Heart right ventricle (tissue), 16 donors: ENCODE measurements at regions not wholly inside any gene's neighbourhood (a gene's known extent, or its start where the extent isn't known, plus 50 kb on each side); places are given as distances from the start of the nearest gene placed in this dataset.

Experiments used
- ATAC-seq, 8 donors: fragments of 200-7000 bp; cut with Tn5 transposase; one replicate each; pipeline ENCODE4 v1.9.1; 2020; ENCODE audit warnings: mild to moderate bottlenecking in 8 of 8, moderate library complexity in 8 of 8, moderate number of reproducible peaks in 1 of 8
- DNase-seq, 2 donors: peaks; one replicate each; pipeline ENCODE4 v3.0.0-alpha.2; 2020
- H3K27ac ChIP-seq, 10 donors: fragments of 200-600 bp; sonication (generic) in 2 of 10; one replicate each; pipeline versions ENCODE4 v1.5.0 to v1.8.0; 2020 to 2022; ENCODE audit warnings: mild to moderate bottlenecking in 3 of 10
- H3K27me3 ChIP-seq, 7 donors: fragments of 200-600 bp; one replicate each; pipeline ENCODE4 v1.8.0; 2021 to 2022; ENCODE audit warnings: mild to moderate bottlenecking in 2 of 7
- H3K36me3 ChIP-seq, 9 donors: fragments of 200-600 bp; sonication (generic) in 1 of 9; one replicate each; pipeline versions ENCODE4 v1.5.0 to v1.8.0; 2020 to 2022; ENCODE audit warnings: mild to moderate bottlenecking in 2 of 9
- H3K4me1 ChIP-seq, 9 donors: fragments of 200-600 bp; sonication (generic) in 1 of 9; one replicate each; pipeline versions ENCODE4 v1.5.0 to v1.8.0; 2020 to 2022; ENCODE audit warnings: mild to moderate bottlenecking in 4 of 9
- H3K4me3 ChIP-seq, 10 donors: fragments of 200-600 bp; sonication (generic) in 2 of 10; one replicate each; pipeline versions ENCODE4 v1.5.0 to v1.8.0; 2020 to 2022; ENCODE audit warnings: mild to moderate bottlenecking in 7 of 10, moderate library complexity in 2 of 10
- H3K9me3 ChIP-seq, 11 donors: fragments of 200-600 bp in 10 of 11; sonication (generic) in 2 of 11; one replicate each; pipeline versions ENCODE4 v1.5.0 to v1.8.0; 2013 to 2022; ENCODE audit warnings: mild to moderate bottlenecking in 2 of 11, control low read depth in 1 of 11, moderate library complexity in 1 of 11
- WGBS, 2 donors: extraction: QIAGEN DNeasy Blood & Tissue Kit; methylation state at CpG; one replicate each; pipeline ENCODE4 v1.1.7; 2013; ENCODE audit warnings: inconsistent platforms in 1 of 2; 5-methylcytosine and 5-hydroxymethylcytosine counted together
- intact Hi-C, 10 donors: fragments of 100-400 bp; cut with DNase I; formaldehyde crosslinking; loops; one replicate each; pipeline versions ENCODE4 v1.11.1 to v1.14.2; 2022
- TF ChIP-seq, protein P1 (sequence below), 9 donors: fragments of 200-600 bp; sonication (generic) in 2 of 9; IDR thresholded peaks; one replicate each; pipeline versions ENCODE4 v1.5.0 to v1.8.0; 2021 to 2022; ENCODE audit warnings: antibody characterized with exemption in 9 of 9, mild to moderate bottlenecking in 5 of 9, moderate library complexity in 1 of 9
- donor health status: Arrhythmogenic right ventricular cardiomyopathy.
- donor health status: ischemic (EF 13 %, LVEDD 7.1; RV severe dilation, severe dysfunction).
- donor health status: healthy with polysubstance abuse.
- donor health status: DM: no; HTN: yes; CAD: no.
- donor health status: DM: no; HTN: no; CAD: no.
- donor health status: ischemic (EF 25% LVEDD 6.9; RV normal size, moderate dysfunction).
- donor health status: ischemic (EF 25% LVEDD 5.7; RV mildly dilated, moderate dysfunction).
- donor health status: healthy.
- donor health status: DM: yes; HTN: yes; CAD: no.
- donor health status: Ischemic cardiomyopathy.
- donor health status: ischemic (EF 35%, LVEDD 5.7; RV mildly dilated, moderate dysfunction).
- donor health status: nonischemic (EF 11% LVEDD 7.7; RV severe dilation, severe dysfunction).
- donor health status: DM: yes; HTN: yes; CAD: no.
- donor health status: PGD.
- donor health status: ischemic (EF 29% LVEDD 5.4; RV normal size, mild dysfunction).
- donor health status: nonischemic (EF 23%, LVEDD 6.1; RV moderate dilation, normal function).

DNA sequence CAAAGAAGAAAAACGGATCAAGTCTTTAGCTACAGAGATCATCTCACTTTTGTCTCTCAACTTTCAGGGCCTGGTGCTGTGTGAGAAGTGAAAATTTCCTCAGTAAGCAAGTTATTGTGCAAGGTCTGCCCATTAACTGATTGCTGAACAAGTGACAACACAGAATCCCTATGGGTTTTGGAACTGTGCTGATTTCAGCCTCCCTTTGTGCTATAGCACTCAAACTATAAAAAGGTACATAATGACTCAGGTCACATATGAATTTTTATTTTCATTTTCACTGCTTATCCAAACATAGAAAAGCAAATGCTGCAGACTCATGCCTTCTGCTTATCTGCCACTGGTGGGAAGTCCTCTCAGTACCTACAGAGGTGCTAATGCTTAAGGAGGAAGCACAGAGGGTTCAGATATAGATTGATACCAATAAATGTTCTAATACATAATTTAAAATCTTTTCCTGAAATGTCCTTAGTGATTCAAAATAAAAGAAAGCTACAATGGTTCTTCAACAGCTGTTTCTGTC is 576.2 kb upstream of the CT83 start:
- TF ChIP-seq, protein P1, sequence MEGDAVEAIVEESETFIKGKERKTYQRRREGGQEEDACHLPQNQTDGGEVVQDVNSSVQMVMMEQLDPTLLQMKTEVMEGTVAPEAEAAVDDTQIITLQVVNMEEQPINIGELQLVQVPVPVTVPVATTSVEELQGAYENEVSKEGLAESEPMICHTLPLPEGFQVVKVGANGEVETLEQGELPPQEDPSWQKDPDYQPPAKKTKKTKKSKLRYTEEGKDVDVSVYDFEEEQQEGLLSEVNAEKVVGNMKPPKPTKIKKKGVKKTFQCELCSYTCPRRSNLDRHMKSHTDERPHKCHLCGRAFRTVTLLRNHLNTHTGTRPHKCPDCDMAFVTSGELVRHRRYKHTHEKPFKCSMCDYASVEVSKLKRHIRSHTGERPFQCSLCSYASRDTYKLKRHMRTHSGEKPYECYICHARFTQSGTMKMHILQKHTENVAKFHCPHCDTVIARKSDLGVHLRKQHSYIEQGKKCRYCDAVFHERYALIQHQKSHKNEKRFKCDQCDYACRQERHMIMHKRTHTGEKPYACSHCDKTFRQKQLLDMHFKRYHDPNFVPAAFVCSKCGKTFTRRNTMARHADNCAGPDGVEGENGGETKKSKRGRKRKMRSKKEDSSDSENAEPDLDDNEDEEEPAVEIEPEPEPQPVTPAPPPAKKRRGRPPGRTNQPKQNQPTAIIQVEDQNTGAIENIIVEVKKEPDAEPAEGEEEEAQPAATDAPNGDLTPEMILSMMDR (IDR thresholded peaks at IDR 0.05) = no peak
- no peaks in the 10 kb centered on the region for H3K4me1 ChIP-seq
- no peak overlapping the region for H3K27ac ChIP-seq
- no peaks in the 10 kb centered on the region for H3K27me3 ChIP-seq
- ATAC-seq (no peak), DNase-seq (no peak)
- 26 to 43% methylated on average over 1 of the region's 1 CpG for WGBS, 2 donors
- intact Hi-C loops = no loop called here
- H3K36me3 ChIP-seq = no peaks in the 10 kb centered on the region
- peaks cover 0 to 6% (median 0%) of the 10 kb centered on the region in 11 donors for H3K9me3 ChIP-seq
- H3K4me3 ChIP-seq = no peak overlapping the region

DNA sequence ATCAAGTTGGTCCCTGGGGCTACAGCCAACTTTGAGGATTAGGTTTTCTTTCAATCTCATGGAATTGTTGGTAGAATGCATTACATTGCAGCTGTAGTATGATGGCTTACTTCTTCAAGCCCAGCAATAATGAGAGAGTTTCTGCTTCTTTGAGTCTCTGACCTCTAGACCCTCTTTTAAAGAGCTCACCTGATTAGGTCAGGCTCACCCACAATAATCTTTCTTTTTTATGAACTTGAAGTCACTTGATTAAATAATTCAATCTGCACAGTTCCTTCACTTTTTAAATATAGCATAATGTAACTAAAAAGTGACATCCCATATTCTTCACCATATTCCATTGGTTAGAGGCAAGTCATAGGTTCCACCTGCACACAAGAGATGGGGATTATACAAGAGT is 547.5 kb upstream of the CT83 start:
- DNase-seq = no peak
- Histone ChIP-seq H3K4me3 (no peak overlapping the region), H3K9me3 (peaks cover 0 to 3% (median 0%) of the 10 kb centered on the region in 11 donors), H3K27me3 (no peaks in the 10 kb centered on the region), H3K27ac (no peak overlapping the region), H3K36me3 (no peaks in the 10 kb centered on the region), H3K4me1 (no peaks in the 10 kb centered on the region)
- TF ChIP-seq, protein P1 (IDR thresholded peaks at IDR 0.05) = no peak
- intact Hi-C loops = no loop called here
- no peak for ATAC-seq

DNA sequence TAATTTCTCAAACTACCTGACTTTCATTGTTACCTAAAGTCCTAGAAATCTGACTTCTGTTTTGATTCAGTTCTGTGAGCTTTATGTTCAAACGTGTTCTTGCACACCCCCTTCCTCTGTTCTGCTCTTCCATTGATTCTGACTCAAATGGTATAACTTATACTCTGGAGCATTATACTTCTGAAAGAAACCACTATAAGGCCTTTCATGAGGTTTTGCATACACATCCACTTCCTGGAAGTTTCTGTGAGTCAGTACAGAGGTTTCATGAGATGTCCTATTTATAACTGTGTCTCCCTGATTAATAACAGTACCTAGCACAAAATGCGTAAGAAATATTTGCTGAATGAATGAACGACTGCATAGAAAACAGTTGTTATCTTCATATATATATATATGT is 540.2 kb upstream of the CT83 start:
- DNase-seq = no peak
- 52 to 57% methylated on average over 3 of the region's 3 CpGs for WGBS, 2 donors
- no peaks in the 10 kb centered on the region for H3K36me3 ChIP-seq
- intact Hi-C loops = no loop called here
- no peaks in the 10 kb centered on the region for H3K27me3 ChIP-seq
- TF ChIP-seq, protein P1 (IDR thresholded peaks at IDR 0.05) = no peak
- H3K4me3 ChIP-seq = no peak overlapping the region
- H3K9me3 ChIP-seq = peaks cover 0 to 7% (median 0%) of the 10 kb centered on the region in 11 donors
- no peaks in the 10 kb centered on the region for H3K4me1 ChIP-seq
- no peak for ATAC-seq
- H3K27ac ChIP-seq = no peak overlapping the region

DNA sequence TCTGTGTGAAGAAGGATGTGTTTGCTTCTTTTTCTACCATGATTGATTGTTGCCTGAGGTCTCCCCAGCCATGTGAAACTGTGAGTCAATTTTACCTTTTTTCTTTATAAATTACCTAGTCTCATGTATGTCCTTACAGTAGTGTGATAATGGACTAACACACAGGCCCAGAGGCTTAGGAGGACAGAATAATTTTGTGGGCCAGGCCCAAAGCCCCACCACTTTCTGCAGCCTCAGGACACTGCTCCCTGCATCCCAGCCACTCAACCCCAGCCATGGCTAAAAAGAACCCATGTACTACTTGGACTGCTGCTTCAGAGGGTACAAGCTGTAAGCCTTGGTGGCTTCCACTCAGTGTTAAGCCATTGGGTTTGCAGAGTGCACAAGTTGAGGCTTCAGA is 512.7 kb upstream of the CT83 start:
- H3K27me3 ChIP-seq = no peaks in the 10 kb centered on the region
- ATAC-seq = no peak
- no peak overlapping the region for H3K4me3 ChIP-seq
- H3K27ac ChIP-seq = no peak overlapping the region
- no peaks in the 10 kb centered on the region for H3K4me1 ChIP-seq
- no peaks in the 10 kb centered on the region for H3K36me3 ChIP-seq
- TF ChIP-seq, protein P1 (IDR thresholded peaks at IDR 0.05) = no peak
- intact Hi-C loops = no loop called here
- H3K9me3 ChIP-seq = peaks cover 0 to 34% (median 0%) of the 10 kb centered on the region in 11 donors
- no peak for DNase-seq
